ENCODE measurements at regions not wholly inside any gene's neighbourhood (a gene's known extent, or its start where the extent isn't known, plus 50 kb on each side); places are given as distances from the start of the nearest gene placed in this dataset.

DNA sequence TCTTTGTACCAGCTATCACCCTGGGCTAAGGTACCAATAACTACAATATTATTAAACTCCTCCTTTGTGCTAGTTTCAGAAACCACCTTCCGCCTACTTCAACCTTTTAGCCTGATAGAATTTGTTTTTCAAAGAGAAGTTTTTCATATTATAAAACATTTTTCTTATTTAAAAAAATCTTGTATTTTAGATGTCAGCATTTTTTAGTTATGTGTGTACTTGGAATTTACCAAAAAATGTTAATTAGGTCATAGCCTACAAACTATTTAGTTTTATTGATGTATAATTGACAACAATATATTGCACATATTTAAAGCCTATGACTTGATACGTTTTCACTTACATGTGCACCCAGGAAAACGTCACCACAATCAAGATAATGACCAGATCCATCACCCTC is 1097.6 kb downstream of the JRKL start:
- Histone ChIP-seq H3K9ac (ENCODE audit: extremely low read depth, insufficient read length, low read length) (no peak overlapping the region), H3K79me1 (ENCODE audit: insufficient read depth, low read depth, low read length, poor library complexity, severe bottlenecking) (no peaks in the 10 kb centered on the region), H2BK5ac (ENCODE audit: insufficient read length, low read length) (no peak overlapping the region), H3K56ac (ENCODE audit: insufficient read length, low read depth, low read length) (no peak overlapping the region), H4K91ac (ENCODE audit: insufficient read length, low read depth, low read length) (no peak overlapping the region), H3K9me3 (ENCODE audit: control insufficient read depth, low read depth, low read length) (no peaks in the 10 kb centered on the region), H4K8ac (replicated peaks; ENCODE audit: insufficient read length, low read depth, low read length) (no peak overlapping the region), H2AFZ (ENCODE audit: low read length) (no peak overlapping the region), H2BK12ac (ENCODE audit: insufficient read length, low read depth, low read length) (no peak overlapping the region), H2AK5ac (ENCODE audit: insufficient read length, low read length) (no peak overlapping the region), H3K27me3 (ENCODE audit: insufficient read depth, low read length) (no peaks in the 10 kb centered on the region), H3K27ac (ENCODE audit: insufficient read length, low read depth, low read length) (no peak overlapping the region), H3K4ac (ENCODE audit: low read depth, low read length) (no peak overlapping the region), H2BK20ac (ENCODE audit: low read depth, low read length, poor library complexity, severe bottlenecking) (no peak overlapping the region), H3K14ac (ENCODE audit: insufficient read depth, low read length) (no peak overlapping the region), H2BK120ac (ENCODE audit: low read depth, low read length, poor library complexity, severe bottlenecking) (no peak overlapping the region), H4K5ac (ENCODE audit: insufficient read length, low read depth, low read length) (no peak overlapping the region), H3K23me2 (ENCODE audit: insufficient read length, low read depth, low read length, poor library complexity, severe bottlenecking) (no peaks in the 10 kb centered on the region), H3K79me2 (ENCODE audit: insufficient read depth, low read length) (no peaks in the 10 kb centered on the region), H2BK15ac (ENCODE audit: low read depth, low read length) (no peak overlapping the region), H3T11ph (ENCODE audit: low read length) (no peak overlapping the region), H3K4me1 (ENCODE audit: insufficient read depth, low read length) (no peaks in the 10 kb centered on the region), H4K20me1 (ENCODE audit: control insufficient read depth, insufficient read depth, insufficient read length) (no peaks in the 10 kb centered on the region), H3K4me2 (ENCODE audit: insufficient read depth, insufficient read length, low read length) (no peak overlapping the region), H3K23ac (ENCODE audit: insufficient read length, low read depth, low read length) (no peak overlapping the region), H3K18ac (ENCODE audit: insufficient read length, low read depth, low read length) (no peak overlapping the region)
- Mint-ChIP-seq H3K4me3 (no peak overlapping the region), H3K4me1 (peaks cover 0 to 3% of the 10 kb centered on the region in 2 experiments; a peak in 1 of 4 replicates), H3K36me3 (ENCODE audit: insufficient read depth in 1 of 3, low read depth in 3 of 3) (no peaks in the 10 kb centered on the region), H3K27me3 (ENCODE audit: low read depth) (no peaks in the 10 kb centered on the region), H3K9me3 (no peaks in the 10 kb centered on the region; a peak in 2 of 5 replicates), H3K27ac (no peak overlapping the region)
- DNase-seq, result no peak
- WGBS (ENCODE audit: extremely low coverage, insufficient read length, low lambda C conversion rate), result no CpG with 5 or more reads among the region's 3 CpGs
- TF ChIP-seq, protein P1, sequence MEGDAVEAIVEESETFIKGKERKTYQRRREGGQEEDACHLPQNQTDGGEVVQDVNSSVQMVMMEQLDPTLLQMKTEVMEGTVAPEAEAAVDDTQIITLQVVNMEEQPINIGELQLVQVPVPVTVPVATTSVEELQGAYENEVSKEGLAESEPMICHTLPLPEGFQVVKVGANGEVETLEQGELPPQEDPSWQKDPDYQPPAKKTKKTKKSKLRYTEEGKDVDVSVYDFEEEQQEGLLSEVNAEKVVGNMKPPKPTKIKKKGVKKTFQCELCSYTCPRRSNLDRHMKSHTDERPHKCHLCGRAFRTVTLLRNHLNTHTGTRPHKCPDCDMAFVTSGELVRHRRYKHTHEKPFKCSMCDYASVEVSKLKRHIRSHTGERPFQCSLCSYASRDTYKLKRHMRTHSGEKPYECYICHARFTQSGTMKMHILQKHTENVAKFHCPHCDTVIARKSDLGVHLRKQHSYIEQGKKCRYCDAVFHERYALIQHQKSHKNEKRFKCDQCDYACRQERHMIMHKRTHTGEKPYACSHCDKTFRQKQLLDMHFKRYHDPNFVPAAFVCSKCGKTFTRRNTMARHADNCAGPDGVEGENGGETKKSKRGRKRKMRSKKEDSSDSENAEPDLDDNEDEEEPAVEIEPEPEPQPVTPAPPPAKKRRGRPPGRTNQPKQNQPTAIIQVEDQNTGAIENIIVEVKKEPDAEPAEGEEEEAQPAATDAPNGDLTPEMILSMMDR (conservative IDR thresholded peaks at IDR 0.05), result no peak
